HL-60 (cell line): ENCODE measurements at regions not wholly inside any gene's neighbourhood (a gene's known extent, or its start where the extent isn't known, plus 50 kb on each side); places are given as distances from the start of the nearest gene placed in this dataset.

ENCODE experiments used
- DNase-seq, 2 experiments: peaks; one replicate each; pipeline ENCODE4 v3.0.0-alpha.2; 2010 to 2020; ENCODE audit warnings: low read depth in 1 of 2, low spot score in 1 of 2
- H3K27ac ChIP-seq: fragments of 250-450 bp; sonication (Bioruptor Pico); replicated peaks from 2 replicates; pipeline ENCODE4 v1.5.1; 2020; ENCODE audit warnings: mild to moderate bottlenecking, moderate library complexity
- H3K27me3 ChIP-seq: fragments of 250-450 bp; sonication (Bioruptor Pico); 2 replicates; pipeline ENCODE4 v1.5.1; 2021; ENCODE audit warnings: mild to moderate bottlenecking, moderate library complexity; ENCODE audit not compliant: insufficient read depth, poor library complexity, severe bottlenecking
- H3K4me3 ChIP-seq: replicated peaks from 2 replicates; pipeline ENCODE4 v1.5.1; 2011; ENCODE audit warnings: mild to moderate bottlenecking, control low read depth, low read length; ENCODE audit not compliant: insufficient read depth
- CTCF ChIP-seq: IDR thresholded peaks from one replicate; pipeline ENCODE4 v1.5.1; 2011; ENCODE audit warnings: low read length, control low read depth, inconsistent platforms; ENCODE audit not compliant: insufficient read depth
- GABPA ChIP-seq: IDR thresholded peaks from 2 replicates; pipeline ENCODE4 v1.6.1; 2012; ENCODE audit warnings: low read depth
- POLR2AphosphoS5 ChIP-seq: IDR thresholded peaks from 2 replicates; pipeline ENCODE4 v1.6.1; 2012; ENCODE audit warnings: low read depth
- REST ChIP-seq: IDR thresholded peaks from 2 replicates; pipeline ENCODE4 v1.6.1; 2012; ENCODE audit warnings: low read depth; ENCODE audit not compliant: insufficient replicate concordance
- SPI1 ChIP-seq: IDR thresholded peaks from 2 replicates; pipeline ENCODE4 v1.6.1; 2012; ENCODE audit warnings: low read depth, mild to moderate bottlenecking, borderline replicate concordance

GRCh38 chr18:77736842-77737241 is 487.2 kb downstream of the GALR1 start:
- TF ChIP-seq POLR2AphosphoS5 (no peak), GABPA (no peak), CTCF (no peak), REST (no peak), SPI1 (no peak)
- no peak for DNase-seq
- no peak overlapping the region for H3K4me3 ChIP-seq
- H3K27ac ChIP-seq: no peak overlapping the region
- H3K27me3 ChIP-seq: peaks cover 4% of the 10 kb centered on the region

- Histone ChIP-seq H3K27me3 (peaks cover 4% of the 10 kb centered on the region), H3K4me3 (no peak overlapping the region), H3K27ac (no peak overlapping the region)
- DNase-seq: no peak
- no peak for TF ChIP-seq POLR2AphosphoS5
- no peak for TF ChIP-seq REST
- TF ChIP-seq SPI1: no peak
- TF ChIP-seq GABPA: no peak
- TF ChIP-seq CTCF: no peak
Measured at GRCh38 chr18:77737405-77737804, 487.8 kb downstream of the GALR1 start.

- H3K4me3 ChIP-seq: no peak overlapping the region
- no peak overlapping the region for H3K27ac ChIP-seq
- H3K27me3 ChIP-seq: peaks cover 9% of the 10 kb centered on the region
- DNase-seq: no peak
- TF ChIP-seq SPI1 (no peak), CTCF (peak; percentile 46)
Measured at GRCh38 chr18:77749089-77749488, 499.4 kb downstream of the GALR1 start.

GRCh38 chr18:77750006-77750405 is 500.4 kb downstream of the GALR1 start:
- peaks cover 16% of the 10 kb centered on the region for H3K27me3 ChIP-seq
- H3K27ac ChIP-seq: no peak overlapping the region
- no peak for DNase-seq
- TF ChIP-seq CTCF: no peak
- no peak for TF ChIP-seq SPI1
- TF ChIP-seq GABPA: no peak
- no peak for TF ChIP-seq POLR2AphosphoS5
- no peak for TF ChIP-seq REST
- no peak overlapping the region for H3K4me3 ChIP-seq
